ENCODE measurements at regions not wholly inside any gene's neighbourhood (a gene's known extent, or its start where the extent isn't known, plus 50 kb on each side); places are given as distances from the start of the nearest gene placed in this dataset.
A peak's percentile ranks its signal among the peaks of the same experiment; 100 is the strongest.

- no peak overlapping the region for H3K4me3 Mint-ChIP-seq (ENCODE audit: unreplicated experiment)
- TF ChIP-seq CTCF (IDR thresholded peaks at IDR 0.05), result no peak
- peaks cover 5% of the 10 kb centered on the region for H3K27me3 Mint-ChIP-seq (ENCODE audit: low read depth)
- peaks cover 2% of the 10 kb centered on the region for H3K36me3 Mint-ChIP-seq (ENCODE audit: low read depth)
- peaks cover 6% of the 10 kb centered on the region for H3K9me3 Mint-ChIP-seq (ENCODE audit: low read depth)
- H3K4me1 Mint-ChIP-seq (ENCODE audit: low read depth), result peaks cover 23% of the 10 kb centered on the region
- DNase-seq (ENCODE audit: low spot score), result no peak
- H3K27ac Mint-ChIP-seq (ENCODE audit: unreplicated experiment), result peak overlapping the region; percentile 6
These were observed 435.0 kb upstream of the C2CD4B start for GRCh38 chr15:62599791-62600777.

- peaks cover 5% of the 10 kb centered on the region for H3K27me3 Mint-ChIP-seq (ENCODE audit: low read depth)
- DNase-seq (ENCODE audit: low spot score), result no peak
- no peak overlapping the region for H3K27ac Mint-ChIP-seq (ENCODE audit: unreplicated experiment)
- peaks cover 32% of the 10 kb centered on the region for H3K4me1 Mint-ChIP-seq (ENCODE audit: low read depth)
- no peak for TF ChIP-seq CTCF (IDR thresholded peaks at IDR 0.05)
- peaks cover 10% of the 10 kb centered on the region for H3K9me3 Mint-ChIP-seq (ENCODE audit: low read depth)
- H3K36me3 Mint-ChIP-seq (ENCODE audit: low read depth), result peaks cover 2% of the 10 kb centered on the region
- no peak overlapping the region for H3K4me3 Mint-ChIP-seq (ENCODE audit: unreplicated experiment)
These were observed 436.9 kb upstream of the C2CD4B start for GRCh38 chr15:62601777-62602545.

GRCh38 chr15:62603742-62604141, 438.7 kb upstream of the C2CD4B start:
- Mint-ChIP-seq H3K4me1 (ENCODE audit: low read depth) (peaks cover 48% of the 10 kb centered on the region), H3K27ac (ENCODE audit: unreplicated experiment) (peak overlapping the region; percentile 25), H3K36me3 (ENCODE audit: low read depth) (peaks cover 2% of the 10 kb centered on the region), H3K9me3 (ENCODE audit: low read depth) (peaks cover 10% of the 10 kb centered on the region), H3K27me3 (ENCODE audit: low read depth) (no peaks in the 10 kb centered on the region), H3K4me3 (ENCODE audit: unreplicated experiment) (no peak overlapping the region)
- TF ChIP-seq CTCF (IDR thresholded peaks at IDR 0.05), result no peak
- no peak for DNase-seq (ENCODE audit: low spot score)

- peaks cover 41% of the 10 kb centered on the region for H3K4me1 Mint-ChIP-seq (ENCODE audit: low read depth)
These were observed 437.3 kb upstream of the TPM1 start for GRCh38 chr15:62605282-62605681.

More at GRCh38 chr15:62605282-62605681, 437.3 kb upstream of the TPM1 start:
- Mint-ChIP-seq H3K4me3 (ENCODE audit: unreplicated experiment) (no peak overlapping the region), H3K27me3 (ENCODE audit: low read depth) (no peaks in the 10 kb centered on the region), H3K36me3 (ENCODE audit: low read depth) (peaks cover 2% of the 10 kb centered on the region), H3K9me3 (ENCODE audit: low read depth) (peaks cover 10% of the 10 kb centered on the region), H3K27ac (ENCODE audit: unreplicated experiment) (no peak overlapping the region)
- DNase-seq (ENCODE audit: low spot score), result no peak
- no peak for TF ChIP-seq CTCF (IDR thresholded peaks at IDR 0.05)

Data from chondrocyte (in vitro differentiated cells).